Inflammatory macrophage (primary cell): ENCODE measurements at regions not wholly inside any gene's neighbourhood (a gene's known extent, or its start where the extent isn't known, plus 50 kb on each side); places are given as distances from the start of the nearest gene placed in this dataset.

ENCODE experiments used
- DNase-seq, 2 donors: peaks; one replicate each; pipeline ENCODE4 v3.0.0-alpha.2; 2020 to 2022

DNA sequence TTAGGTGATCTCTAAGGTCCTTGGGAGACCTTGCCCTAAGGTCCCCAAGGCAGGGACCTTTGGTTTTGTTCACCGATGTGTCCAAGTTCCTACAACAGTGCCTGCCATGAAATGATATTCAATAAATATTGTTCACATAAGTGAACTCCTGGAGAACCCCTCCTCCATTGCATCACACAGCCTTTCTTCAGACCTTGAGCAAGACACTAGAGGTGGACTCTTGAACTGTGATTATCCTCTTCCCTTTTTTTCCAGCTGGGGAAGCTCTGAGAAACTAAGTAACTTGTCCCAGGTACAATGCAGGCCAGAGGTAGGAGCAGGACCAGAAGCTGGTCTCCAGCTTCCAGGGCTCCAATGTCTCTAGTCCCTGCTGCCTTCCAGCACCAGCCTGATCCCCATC lies 76.6 kb upstream of the LMO1 start:
- DNase-seq, result peak; percentile 55 to 77

DNA sequence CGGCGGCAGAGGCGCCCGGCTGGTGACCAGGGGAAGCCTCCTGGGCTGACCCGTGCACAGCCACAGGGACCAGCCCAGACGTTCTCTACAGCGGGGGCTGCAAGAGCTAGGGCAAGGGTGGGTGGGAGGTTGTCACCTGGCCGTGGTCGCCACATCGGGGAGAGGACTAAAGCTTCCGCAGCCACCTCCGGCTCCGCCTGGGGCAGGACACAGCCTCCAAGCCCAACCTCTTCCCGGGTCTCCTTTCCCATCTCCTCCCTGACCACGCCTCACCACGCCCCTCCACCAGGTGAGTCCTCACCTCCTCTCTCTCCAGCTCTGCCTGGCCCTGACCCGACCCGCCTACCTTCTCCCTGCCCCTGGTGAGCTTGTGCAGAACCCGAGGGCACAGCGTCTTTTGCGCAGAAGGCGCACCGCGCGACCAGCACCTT lies 75.9 kb upstream of the LMO1 start:
- no peak for DNase-seq

DNA sequence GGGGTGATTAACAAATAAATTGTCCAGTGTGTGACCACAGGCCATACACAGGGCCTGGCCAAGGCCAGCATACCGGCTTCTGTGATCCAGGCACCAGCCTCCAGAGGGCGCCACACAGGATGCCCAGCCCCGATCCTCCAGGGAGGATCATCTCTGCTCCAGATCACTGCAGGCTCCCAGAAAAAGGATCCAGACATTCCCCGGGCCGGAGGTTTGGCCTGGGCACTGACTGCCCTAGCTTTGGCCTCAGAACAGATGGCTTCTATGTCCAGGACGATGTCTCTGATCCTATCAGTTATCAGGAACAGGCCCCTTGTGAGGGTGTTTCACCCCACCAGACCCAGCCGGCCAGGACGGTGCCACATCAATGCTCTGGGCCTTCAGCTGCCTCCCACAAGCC lies 74.5 kb upstream of the LMO1 start:
- peak; percentile 46 to 55 for DNase-seq

DNA sequence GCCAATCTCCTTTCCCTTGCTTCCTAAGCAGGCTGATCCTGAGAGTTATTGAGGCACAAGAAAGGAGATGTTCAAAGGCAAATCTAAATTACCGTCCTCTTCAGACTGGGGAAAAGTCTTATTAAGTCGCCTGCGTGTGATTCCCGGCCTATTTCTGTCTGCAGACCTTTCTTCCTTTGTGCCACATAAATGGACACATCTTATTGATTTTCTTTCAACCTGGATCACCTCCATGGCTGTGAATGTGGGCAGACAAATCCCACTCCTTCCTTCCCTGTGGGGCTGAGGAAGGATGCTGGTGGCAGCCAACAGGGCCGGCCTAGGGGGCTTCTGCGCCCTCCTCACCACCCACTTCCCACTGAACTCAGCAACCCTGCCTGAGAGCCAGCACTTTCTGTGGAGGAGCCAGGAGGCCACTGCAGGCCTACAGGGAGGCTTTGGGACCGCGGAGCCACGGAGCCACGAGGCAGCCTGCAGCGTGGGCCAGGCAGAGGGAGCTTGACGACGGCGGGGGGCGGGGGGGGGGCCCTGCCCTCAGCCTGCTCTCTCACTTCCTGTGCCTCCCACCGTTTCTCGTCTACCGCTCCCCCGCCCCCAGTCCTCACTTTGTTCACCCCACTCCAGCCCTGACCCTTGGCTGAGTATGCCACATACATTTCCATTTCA lies 73.6 kb upstream of the LMO1 start:
- DNase-seq, result no peak

DNA sequence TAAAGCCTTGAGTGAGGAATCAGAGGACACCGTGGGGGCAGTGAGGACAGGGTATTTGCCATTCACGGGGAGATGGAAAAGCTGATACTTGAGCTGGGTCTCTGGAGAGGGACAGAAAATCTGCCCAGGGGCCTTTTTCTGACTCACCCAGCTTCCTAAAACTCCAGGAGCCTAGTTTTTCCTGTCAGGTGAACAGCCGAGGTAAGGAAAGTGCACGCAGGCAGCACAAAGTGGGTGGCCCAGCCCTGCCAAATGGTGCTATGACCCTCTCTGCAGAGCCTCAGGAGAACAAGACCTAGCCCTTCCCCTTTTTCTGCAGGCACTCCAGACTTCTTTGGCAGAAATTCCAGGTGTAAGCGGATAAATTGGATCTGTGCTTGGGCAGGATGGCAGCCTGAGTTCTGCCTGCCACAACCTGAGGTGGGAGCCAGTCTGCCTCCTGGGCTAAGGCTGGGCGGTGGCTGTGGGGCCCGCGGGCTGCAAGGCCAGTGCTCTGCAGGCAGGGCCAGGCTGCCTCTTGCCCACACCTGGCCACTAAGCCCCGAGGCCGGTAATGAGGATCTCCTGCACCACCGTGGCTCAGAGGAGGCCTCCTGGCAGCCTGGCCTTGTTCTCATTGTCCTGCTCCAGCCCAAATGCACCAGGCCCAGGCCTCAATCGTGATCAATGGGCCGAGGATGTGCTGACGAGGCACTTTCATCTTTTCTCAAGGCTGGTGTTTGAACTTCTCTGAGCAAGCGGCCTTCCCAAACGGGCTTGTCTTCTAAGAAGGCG lies 72.9 kb upstream of the LMO1 start:
- DNase-seq, result no peak

DNA sequence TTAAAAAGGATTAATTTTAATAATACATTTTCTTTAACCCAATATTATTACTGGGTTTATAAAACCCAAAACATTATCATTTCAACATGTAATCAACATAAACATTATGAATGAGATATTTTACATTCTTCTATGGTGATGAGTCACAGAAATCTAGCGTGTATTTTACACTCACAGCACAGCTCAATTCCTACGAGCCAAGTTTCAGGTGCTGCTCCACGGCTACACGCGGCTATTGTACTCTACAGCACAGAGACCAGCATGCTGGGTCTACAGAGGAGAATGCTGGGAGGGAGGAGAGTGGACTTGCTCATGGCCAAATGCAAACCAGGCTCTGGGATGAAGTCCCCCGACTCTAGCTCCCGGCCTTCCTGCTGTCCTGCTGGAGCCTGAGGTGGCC lies 72.0 kb upstream of the LMO1 start:
- DNase-seq, result no peak

DNA sequence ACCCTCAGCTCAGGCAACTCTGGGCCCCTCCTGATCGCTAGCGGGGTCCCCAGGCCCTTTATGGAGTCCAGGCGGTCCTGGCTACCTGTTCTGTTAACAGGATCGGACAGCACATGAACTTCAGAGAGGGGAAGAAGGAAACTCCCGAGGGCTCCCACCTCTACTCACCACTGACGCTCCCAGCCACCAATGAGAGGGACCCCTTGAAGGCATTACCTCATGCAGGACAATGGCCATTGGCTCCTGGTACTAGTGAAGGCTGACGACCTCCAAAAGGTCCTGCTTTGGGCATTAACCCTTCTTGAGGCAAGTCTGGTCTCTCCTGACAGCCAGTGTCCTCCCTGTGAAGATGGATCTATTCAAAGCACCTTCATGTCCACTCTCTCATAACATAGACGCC lies 71.5 kb upstream of the LMO1 start:
- DNase-seq, result no peak

DNA sequence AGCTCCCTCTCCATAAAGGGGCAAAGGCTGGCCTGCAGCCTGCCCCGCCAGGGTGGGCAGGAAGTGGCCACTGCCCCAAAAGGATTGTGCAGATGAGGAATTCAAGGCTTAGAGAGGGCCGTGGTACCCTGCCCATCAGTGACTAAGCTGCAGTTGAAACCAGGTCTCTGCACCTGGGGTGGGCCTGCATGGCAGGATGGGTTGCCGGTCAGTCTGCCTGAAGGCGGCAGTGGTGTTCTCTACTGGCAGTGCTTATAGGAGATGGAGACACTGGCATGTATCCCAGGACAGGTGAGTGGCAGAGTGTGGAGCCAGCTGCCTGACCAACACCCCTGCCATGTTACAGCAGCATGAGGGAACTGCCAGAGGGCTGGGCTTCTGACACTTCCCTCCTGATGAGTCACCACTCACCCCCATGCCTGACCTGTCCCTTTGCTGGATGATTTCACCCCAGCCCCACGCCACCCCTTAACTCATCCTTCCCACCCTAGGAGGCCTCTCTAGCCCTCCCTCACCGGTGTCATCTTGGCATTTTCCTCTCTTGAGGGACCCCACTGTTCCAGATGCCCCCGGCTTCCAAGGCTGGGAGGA lies 70.2 kb upstream of the LMO1 start:
- DNase-seq, result peak; percentile 58 to 79

DNA sequence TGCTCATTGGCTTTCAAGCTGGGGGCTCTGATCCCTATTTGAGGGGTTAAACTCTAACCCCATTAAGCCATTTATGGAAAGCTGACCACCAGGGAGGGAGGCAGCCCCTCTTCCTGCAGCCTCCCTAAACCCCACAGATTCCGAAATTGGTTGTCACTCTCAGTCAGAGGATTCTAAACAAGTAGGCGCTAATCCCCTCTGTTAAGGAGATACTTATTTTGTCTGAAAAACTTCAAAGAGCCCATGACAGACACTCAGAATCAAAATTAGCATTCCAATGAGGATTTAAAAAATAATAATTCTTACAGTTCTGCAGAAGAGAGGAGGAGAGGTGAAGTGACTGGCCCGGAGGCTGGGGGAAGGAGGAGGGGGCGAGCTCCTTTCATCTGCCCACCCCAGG lies 69.7 kb upstream of the LMO1 start:
- no peak for DNase-seq

DNA sequence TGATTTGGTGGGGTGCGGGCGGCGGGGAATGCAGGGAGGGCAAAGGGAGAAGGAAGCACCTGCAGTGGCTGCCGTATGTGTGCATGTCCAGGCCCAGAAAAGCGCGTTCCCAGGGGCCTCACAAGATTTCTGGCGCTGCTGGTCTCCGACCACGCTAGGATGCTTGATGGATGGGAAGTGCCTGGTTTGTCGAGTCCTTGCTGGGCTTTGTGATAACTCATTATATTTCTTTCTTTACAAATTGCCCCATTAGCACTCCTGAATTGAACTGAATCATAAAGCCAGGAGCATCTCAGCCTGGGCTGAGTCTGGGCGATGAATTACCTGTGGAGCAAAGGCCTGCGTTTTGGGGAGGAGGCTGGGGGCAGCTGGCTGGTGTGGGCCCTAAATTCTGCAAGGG lies 69.2 kb upstream of the LMO1 start:
- DNase-seq, result no peak

DNA sequence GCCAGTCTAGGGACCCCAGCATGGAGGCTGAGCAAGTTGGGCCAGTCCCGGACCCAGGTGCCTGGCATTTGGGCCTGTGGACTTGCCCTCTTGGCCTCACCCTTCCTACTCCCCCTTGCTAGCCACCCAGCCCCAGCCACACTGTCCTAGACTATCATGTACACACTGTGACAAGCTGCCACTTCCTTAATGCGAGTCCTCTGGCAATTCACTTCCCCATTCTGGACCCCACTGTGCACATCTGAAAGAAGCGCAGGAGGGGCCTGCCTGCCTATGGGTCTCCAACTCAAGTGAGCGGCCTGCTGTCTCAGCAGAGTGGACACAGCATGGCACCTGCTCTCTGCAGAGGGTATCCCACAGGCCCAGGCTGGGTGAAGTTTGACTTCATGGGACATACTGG lies 68.5 kb upstream of the LMO1 start:
- DNase-seq, result peak; percentile 54 to 74

DNA sequence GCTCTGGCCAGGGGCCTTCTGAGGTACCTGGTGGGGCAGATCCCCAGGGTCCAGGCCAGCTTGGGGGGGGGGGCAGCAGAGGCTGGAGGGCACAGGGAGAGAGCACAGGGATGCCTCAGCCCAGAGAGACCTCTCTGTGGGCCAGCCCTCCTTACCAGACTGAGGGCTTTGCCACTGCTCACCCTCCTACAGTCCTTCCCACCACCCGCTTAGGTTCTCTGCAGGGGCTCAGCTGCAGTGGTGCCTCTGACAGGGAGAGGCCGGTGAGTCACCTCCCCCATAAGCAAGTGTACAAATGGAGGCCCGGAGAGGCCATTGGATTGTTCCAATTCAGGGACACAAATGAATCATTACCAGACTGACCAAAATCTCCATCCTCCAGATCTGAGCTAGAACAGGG lies 68.1 kb upstream of the LMO1 start:
- DNase-seq, result peak in 1 of 2 donors; percentile 31

DNA sequence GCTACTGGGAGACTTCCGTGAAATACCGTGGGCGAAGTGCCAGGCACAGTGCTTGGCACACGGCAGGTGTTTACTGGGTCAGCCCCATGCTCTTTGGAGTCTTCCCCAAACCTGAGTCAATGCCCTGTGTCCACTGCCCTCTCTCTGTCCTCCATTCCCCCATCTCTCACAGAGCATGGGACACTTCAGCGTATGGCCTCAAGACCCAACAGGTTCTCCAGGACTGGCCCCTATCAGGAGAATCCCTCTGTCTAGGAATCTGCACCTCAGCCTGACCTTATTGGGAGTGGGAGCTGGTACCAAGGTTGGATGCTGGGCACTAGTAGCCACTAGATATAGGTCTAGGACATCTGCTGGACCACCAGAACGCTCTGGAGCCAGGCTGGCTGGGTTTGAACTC lies 67.2 kb upstream of the LMO1 start:
- DNase-seq, result no peak

DNA sequence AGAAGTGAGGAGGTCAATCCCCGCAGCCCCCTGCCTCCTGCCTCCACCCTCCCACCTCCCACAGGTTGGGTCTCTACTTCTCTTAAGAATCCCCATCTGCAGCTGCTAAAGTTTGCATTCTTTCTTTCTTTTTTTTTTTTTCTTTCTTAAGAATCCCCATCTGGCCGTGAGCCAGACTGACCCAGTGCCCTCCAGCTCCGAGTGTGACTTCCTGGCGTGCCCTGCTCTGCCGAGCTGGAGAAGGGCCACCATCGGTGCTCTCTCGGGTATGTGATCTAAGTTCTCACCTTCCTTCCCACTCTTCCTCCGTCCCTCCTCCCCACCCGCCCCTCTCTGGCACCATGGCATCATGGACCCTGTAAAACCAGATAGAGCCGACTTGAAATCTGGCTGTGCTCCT lies 66.7 kb upstream of the LMO1 start:
- no peak for DNase-seq

DNA sequence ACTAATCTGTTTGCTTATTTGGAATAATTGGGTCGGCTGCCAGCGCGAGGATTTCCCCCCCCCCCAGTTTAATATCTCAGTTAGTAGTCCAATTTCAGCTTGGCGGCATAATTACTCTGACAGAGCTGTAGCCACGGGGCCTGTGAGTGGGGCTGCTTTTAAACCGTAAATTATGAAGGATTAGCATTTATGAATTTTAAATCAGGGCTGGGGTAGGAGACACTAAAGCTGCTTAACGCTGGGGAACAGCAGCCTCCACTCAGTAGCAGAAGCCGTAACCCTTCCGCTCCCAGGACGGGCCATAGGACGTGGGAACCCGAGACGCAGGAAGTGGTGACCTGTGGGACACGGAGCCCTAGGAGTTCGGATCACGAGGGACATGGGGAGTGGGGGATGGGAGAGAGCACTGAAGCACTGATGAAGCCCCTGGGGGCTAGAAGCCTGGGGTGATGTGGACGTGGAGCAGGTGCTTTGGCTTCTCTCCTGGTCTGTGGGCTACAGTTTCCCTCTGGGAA lies 66.2 kb upstream of the LMO1 start:
- no peak for DNase-seq

DNA sequence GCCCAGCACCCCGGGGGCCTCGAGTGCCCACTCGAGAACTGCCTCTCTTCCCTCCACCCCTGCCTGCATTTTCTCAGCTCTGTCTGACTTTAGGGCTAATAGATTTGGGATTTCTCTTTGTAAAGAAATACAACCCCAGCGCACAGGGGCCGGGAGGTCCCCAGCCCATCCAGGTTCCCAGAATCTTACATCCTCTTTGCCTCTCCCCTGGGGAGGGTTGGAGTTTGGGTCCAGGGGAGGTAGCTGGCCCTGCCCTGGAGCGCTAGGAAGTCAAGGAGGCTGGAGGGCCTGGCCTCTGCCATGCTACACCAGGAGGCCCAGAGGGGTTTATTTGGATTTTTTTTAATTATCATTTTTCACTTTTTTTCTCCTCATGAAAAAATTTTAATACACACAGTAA lies 65.7 kb upstream of the LMO1 start:
- DNase-seq, result no peak

DNA sequence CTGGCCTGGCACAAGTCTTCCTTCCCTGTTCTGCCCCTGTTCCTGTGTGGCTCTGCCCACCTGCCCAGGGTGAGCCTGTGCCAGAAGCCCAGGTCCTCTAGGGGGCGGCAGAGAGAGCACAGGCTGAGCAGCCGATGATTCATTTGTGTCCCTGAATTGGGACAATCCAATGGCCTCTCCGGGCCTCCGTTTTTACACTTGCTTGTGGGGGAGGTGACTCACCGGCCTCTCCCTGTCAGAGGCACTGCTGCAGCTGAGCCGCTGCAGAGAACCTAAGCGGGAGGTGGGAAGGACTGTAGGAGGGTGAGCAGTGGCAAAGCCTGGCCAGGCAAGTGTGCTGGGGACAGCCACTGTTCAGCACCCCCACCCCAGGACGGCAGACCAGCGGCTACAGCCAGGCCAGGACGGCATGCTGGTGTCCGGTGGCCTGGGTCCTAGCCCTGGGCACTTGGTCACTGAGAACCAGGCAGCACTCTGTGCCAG lies 65.2 kb upstream of the LMO1 start:
- DNase-seq, result peak; percentile 92 to 95

DNA sequence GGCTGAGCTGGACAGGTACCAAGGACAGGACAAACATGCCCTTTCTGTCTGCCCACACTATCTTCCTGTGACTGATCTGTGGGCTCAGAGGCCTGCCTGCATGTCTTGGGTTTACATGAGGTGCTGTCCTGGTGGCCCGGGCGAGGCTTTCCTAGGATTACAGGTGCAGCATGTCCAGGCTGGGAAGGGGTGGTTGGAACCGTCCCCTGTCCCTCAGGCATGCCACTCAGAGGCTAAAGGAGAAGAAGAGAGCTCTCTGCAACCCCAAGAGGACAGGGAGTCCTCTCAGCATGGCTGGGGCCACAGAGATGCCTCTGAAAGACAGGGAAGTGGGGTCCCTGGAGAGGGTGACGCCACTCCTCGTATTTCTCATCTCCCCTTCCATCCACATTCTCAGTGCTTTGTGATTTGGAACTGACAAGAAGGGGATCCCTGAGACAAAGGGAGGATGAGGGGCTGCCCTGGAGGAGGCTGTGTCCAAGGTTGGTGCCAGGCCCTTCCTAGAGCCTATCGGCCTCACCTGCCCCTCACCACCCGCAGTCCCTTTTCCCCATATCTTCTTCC lies 64.6 kb upstream of the LMO1 start:
- DNase-seq, result no peak

DNA sequence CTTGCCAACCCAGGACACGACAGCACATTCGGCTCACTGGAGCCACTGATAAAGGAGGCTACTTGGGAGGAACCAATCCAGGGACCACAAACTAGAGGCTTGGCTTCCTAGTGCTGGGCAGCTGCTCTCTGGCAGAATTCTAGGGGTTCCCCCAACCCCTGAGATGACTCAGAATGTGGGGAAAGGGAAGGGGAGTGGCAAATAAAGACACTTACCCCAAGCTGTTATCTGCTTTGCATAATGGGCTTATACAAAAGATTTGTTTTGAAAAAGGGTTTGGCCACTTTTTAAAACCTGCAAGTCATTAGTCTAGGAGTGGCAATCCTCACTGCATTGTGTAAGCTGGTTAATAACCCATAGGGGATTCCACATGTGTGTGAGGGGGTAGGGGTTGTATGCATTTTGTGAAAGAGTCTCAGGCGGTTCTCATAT lies 64.1 kb upstream of the LMO1 start:
- peak; percentile 60 to 64 for DNase-seq

DNA sequence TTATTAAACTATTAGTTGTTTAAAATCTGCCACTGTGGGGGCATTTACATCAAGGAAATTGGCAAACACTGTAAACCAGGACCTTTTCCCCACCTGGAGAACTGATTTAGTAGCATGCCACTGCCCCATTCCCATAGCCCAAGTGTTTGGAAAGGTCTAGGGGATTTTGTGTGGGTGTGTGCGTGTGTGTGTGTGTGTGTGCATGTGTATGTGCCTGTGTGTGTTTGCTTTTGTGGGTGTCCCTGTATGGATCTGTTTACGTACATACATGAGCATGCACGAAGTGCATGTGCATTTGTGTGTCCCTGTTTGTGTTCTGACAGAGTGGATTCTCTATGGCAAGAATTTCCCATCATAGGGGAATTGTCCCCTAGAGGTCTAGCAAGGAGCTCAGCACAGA lies 62.7 kb upstream of the LMO1 start:
- DNase-seq, result no peak

DNA sequence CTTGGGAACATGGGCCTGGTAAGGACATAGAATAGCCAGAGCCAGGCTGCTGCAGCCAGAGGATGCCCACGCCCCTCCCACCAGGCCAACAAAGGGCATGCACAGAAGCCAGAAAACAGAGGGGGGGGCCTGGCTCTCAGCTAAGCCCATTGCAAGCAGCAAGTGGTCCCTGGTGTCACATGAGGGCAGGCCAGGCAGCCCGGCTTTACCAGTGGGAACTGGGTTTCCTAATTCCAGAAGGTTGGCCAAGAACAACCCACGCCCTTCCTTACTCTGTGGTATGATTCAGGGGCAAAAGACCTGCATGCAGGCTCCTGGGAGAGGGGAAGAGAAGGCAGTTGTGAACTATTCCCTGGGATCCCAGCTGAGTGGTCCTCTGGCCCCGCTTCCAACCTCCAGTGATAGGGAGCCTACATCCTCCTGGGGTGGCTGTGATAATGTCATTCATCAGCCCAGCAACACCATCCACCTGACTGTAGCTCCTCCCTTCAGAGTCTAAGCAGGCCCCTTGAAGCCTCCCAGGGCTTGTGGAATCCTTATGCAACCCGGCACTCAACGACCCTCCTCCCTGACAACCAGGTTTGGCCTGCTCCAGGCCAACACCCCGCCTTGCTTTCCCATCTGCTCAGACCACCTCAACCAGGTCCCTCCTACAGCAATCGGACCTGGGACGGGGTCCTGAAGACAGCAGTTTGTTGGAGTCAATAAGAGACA lies 62.1 kb upstream of the LMO1 start:
- peak in 1 of 2 donors; percentile 32 for DNase-seq

DNA sequence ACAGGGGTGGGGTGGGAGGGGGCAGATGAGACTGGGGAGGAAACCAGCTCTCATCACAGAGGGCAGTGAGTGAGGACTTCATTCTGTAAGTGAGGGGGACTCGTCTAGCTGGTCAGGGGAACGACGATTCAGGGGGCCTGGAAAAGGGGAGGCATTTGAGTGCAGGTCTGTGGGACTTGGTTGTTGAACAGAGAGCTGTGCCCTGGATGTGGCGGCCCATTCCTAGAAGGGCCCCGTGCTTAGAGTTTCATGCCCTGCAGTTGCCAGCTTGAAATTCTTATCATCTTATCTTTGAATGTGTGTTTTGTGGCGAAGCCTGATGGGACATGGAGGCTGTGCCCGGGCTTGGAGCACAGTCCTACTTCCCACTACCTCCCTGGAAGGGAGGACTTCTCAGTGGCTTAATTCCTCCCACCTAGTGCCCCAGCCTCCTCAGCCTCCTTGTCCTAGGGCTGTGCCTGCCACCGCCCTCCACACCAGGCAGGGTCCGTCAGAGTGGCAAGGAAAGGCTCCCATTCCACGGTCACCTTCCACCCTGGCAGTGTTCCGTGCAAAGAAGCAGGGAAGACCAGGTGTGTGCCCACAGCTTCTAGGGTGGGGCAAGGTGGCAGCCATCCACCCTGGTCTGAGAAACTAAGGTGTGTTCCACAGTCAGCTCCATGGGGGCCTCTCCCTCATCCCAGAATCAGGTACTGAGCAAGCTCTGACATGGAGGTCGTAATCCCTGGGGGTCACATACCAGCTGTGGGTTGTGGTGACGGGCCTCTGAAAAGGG lies 59.7 kb upstream of the LMO1 start:
- DNase-seq, result no peak
